Activated CD4-positive, alpha-beta memory T cell treated with anti-CD3 and anti-CD28 coated beads for 36 hours (primary cell): ENCODE measurements at regions not wholly inside any gene's neighbourhood (a gene's known extent, or its start where the extent isn't known, plus 50 kb on each side); places are given as distances from the start of the nearest gene placed in this dataset.
"Not testable (repeated sequence)": the region's sequence is repeated elsewhere in the genome, so short reads cannot be mapped to it uniquely, and the experiment has no call there.

ENCODE experiments used
- CTCF ChIA-PET: fragments of 350-600 bp; sonication (Branson Sonifier 250); formaldehyde crosslinking; loops from one replicate; lab custom pipeline; 2021; ENCODE audit warnings: antibody characterized with exemption, inconsistent platforms; lab: Charles Lee
- POLR2A ChIA-PET: fragments of 350-600 bp; sonication (Branson Sonifier 250); formaldehyde crosslinking; loops from one replicate; lab custom pipeline; 2021; ENCODE audit warnings: antibody characterized with exemption; lab: Charles Lee
- DNase-seq: peaks from one replicate; pipeline ENCODE4 v3.0.0-alpha.2; 2020
- H3K27ac Mint-ChIP-seq: one replicate; pipeline ENCODE4 v1.8.0; 2021; ENCODE audit warnings: mixed read lengths
- H3K27me3 Mint-ChIP-seq: one replicate; pipeline ENCODE4 v1.8.0; 2021; ENCODE audit warnings: mixed read lengths
- H3K36me3 Mint-ChIP-seq: one replicate; pipeline ENCODE4 v1.8.0; 2021; ENCODE audit warnings: mixed read lengths
- H3K4me1 Mint-ChIP-seq: one replicate; pipeline ENCODE4 v1.8.0; 2021; ENCODE audit warnings: low read depth, mixed read lengths
- H3K4me3 Mint-ChIP-seq: one replicate; pipeline ENCODE4 v1.8.0; 2021; ENCODE audit warnings: mild to moderate bottlenecking, mixed read lengths
- H3K9me3 Mint-ChIP-seq: one replicate; pipeline ENCODE4 v1.8.0; 2021; ENCODE audit warnings: mixed read lengths
- intact Hi-C: fragments of 100-400 bp; cut with micrococcal nuclease; formaldehyde crosslinking; loops from one replicate; pipeline ENCODE4 v1.15.1; 2023

DNA sequence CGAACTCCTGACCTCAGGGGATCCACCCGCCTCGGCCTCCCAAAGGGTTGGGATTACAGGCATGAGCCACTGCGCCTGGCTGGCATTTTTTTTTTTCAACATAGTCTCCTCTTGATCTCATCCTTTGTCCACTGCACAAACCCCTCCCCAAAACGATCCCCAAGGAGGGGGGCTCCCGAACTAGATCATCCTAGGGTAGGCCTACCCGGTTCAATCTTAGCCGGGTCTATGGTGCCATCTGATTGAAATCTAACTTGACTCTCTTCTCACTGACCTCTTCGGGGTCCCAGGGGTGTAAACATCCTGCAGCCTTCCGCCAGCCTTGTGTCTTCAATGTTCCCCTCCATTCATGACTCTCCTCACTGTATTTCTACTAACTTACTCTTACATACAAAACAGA is 140.5 kb upstream of the CRHR1 start:
- POLR2A ChIA-PET: no interaction called here
- CTCF ChIA-PET: interaction anchor here (1.3 to 2.8 kb wide), 3 partner anchors 139 to 188 kb away, joined by 4 to 14 read pairs (median 13); no protein-coding TSS in a partner anchor
- Mint-ChIP-seq H3K27ac (no peak overlapping the region), H3K4me3 (no peak overlapping the region), H3K9me3 (no peaks in the 10 kb centered on the region), H3K36me3 (no peaks in the 10 kb centered on the region), H3K27me3 (no peaks in the 10 kb centered on the region), H3K4me1 (peaks cover 11% of the 10 kb centered on the region)
- intact Hi-C loops: no loop called here
- no peak for DNase-seq

DNA sequence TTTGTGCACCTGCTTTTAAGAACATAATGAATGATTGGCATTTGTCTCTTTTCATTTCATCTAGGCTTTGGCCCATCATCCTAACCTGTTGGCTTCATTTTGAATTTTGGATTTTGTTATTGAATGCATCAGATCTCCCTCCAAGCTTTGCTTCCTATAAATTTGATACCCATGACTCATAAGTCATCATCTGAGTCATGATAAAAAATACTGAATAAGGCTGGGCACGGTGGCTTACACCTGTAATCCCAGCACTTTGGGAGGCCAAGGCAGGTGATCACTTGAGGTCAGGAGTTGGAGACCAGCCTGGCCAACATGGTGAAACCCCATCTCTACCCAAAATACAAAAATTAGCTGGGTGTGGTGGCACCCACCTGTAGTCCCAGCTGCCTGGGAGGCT is 139.5 kb upstream of the CRHR1 start:
- H3K36me3 Mint-ChIP-seq, H3K9me3 Mint-ChIP-seq, DNase-seq, POLR2A ChIA-PET, H3K27me3 Mint-ChIP-seq, intact Hi-C loops, H3K27ac Mint-ChIP-seq, H3K4me3 Mint-ChIP-seq: not testable (repeated sequence)
- CTCF ChIA-PET: interaction anchor here (1.0 to 2.8 kb wide), 4 partner anchors 8 to 207 kb away, joined by 3 to 13 read pairs (median 4); no protein-coding TSS in a partner anchor
- H3K4me1 Mint-ChIP-seq: peaks cover 11% of the 10 kb centered on the region

DNA sequence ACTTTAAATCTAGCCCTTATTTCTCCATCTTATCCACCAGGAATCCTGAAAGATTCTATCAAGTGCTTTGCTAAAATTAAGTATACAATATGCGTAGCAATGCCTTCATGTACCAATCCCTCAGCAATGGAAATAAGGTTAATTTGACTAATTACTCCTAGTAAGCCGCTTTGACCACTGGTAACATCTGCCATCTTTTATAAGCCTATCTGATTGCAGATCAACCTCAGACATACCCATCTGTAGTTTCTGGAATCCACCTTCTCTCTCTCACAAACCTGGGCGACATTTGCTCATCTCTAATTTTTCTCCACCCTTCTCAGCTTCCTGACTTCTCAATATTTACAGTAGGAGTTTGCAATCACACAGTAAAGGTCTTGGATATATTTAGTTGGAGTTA is 138.8 kb upstream of the CRHR1 start:
- no peaks in the 10 kb centered on the region for H3K9me3 Mint-ChIP-seq
- H3K27me3 Mint-ChIP-seq: no peaks in the 10 kb centered on the region
- no peak for DNase-seq
- no peak overlapping the region for H3K4me3 Mint-ChIP-seq
- intact Hi-C loops: no loop called here
- ChIA-PET POLR2A (no interaction called here), CTCF (interaction anchor here (1.0 to 2.8 kb wide), 3 partner anchors 9 to 207 kb away, joined by 3 to 13 read pairs (median 4); no protein-coding TSS in a partner anchor)
- no peak overlapping the region for H3K27ac Mint-ChIP-seq
- H3K36me3 Mint-ChIP-seq: no peaks in the 10 kb centered on the region
- H3K4me1 Mint-ChIP-seq: peaks cover 7% of the 10 kb centered on the region

DNA sequence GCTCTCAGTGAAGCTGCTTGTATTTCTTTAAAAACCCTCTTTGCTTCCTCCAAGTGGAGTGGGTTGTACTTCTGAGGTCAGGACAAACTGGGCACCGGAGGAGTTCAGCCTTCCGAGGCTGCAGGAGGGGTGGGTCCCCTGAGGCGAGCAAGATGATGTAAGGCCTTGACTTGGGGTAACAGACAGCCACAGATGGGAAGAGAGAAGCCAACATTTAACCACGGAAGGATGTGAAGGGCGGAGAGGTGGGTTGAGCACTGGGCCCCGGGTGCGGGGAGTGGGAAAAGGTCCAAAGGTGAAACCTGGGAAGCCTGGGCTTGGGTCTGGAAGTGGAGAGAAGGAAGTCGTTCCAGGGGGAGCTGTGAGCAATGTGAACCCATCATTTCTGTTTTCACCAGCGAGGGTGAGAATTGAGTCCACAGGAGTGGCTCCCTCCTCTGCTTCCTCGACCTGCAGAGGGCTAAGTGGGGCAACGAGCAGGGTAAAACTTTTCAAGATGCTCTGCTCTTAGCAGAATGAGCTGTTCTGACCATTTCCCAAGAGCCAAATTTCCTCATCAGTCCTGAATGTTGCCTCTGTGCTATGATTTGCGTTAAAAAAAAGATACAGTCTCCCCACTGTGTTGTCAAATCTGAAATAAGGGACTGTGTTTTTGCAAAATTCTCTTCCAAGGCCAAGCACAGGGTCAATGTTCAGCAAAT is 137.7 kb upstream of the CRHR1 start:
- Mint-ChIP-seq H3K4me1 (peaks cover 7% of the 10 kb centered on the region), H3K27ac (no peak overlapping the region), H3K4me3 (no peak overlapping the region), H3K36me3 (no peaks in the 10 kb centered on the region), H3K9me3 (no peaks in the 10 kb centered on the region), H3K27me3 (no peaks in the 10 kb centered on the region)
- no peak for DNase-seq
- POLR2A ChIA-PET: no interaction called here
- intact Hi-C loops: no loop called here
- CTCF ChIA-PET: interaction anchor here (1.5 to 2.8 kb wide), 2 partner anchors 20 to 186 kb away, joined by 3 to 13 read pairs; no protein-coding TSS in a partner anchor

DNA sequence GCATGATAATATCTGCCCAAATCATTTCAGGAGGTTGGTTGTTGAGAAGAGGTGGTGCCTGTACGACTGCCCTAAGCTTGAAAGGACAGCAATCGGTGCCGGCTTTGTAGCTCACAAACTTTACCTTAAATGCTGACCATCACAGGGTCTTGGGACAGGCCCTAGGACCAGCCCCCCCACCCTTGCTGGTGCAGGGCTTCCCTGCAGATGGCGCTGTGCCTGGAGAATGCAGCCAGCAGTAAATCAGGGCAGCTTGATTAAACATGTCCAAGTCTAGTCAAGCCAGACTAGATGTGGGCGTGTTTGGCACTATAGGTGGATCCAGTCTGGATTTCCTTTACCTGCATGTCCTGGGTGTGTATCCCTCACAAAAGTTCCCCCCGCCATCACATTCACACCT is 135.5 kb upstream of the CRHR1 start:
- intact Hi-C loops: no loop called here
- no peaks in the 10 kb centered on the region for H3K27me3 Mint-ChIP-seq
- ChIA-PET CTCF (interaction anchor here (0.6 to 1.4 kb wide), 2 partner anchors 8 to 183 kb away, joined by 3 to 5 read pairs; no protein-coding TSS in a partner anchor), POLR2A (no interaction called here)
- H3K27ac Mint-ChIP-seq: no peak overlapping the region
- DNase-seq: peak; percentile 17
- H3K36me3 Mint-ChIP-seq: no peaks in the 10 kb centered on the region
- H3K9me3 Mint-ChIP-seq: no peaks in the 10 kb centered on the region
- H3K4me3 Mint-ChIP-seq: no peak overlapping the region
- peaks cover 7% of the 10 kb centered on the region for H3K4me1 Mint-ChIP-seq

DNA sequence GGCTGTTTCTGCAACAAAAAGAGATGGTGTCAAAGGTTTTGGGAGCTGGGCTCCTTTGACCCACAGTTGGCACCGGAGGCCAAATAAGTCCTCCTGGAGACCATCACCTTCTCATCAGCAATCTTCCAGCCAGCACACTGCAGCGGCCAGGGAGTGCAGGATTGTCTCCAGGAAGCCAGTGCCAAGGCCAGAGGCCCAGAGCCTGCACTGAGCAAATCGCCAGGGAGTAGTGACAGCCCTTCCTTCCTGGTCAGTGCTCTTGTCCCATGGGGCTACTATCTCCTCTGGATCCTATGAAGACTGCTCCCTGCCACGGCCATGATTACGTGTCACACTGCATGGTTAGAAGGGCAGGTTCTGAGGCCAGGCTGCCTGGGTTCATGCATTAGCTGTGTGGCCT is 134.3 kb upstream of the CRHR1 start:
- intact Hi-C loops: no loop called here
- Mint-ChIP-seq H3K9me3 (no peaks in the 10 kb centered on the region), H3K27me3 (no peaks in the 10 kb centered on the region), H3K4me3 (no peak overlapping the region), H3K36me3 (no peaks in the 10 kb centered on the region), H3K4me1 (peaks cover 7% of the 10 kb centered on the region), H3K27ac (no peak overlapping the region)
- ChIA-PET CTCF (no interaction called here), POLR2A (no interaction called here)
- no peak for DNase-seq

DNA sequence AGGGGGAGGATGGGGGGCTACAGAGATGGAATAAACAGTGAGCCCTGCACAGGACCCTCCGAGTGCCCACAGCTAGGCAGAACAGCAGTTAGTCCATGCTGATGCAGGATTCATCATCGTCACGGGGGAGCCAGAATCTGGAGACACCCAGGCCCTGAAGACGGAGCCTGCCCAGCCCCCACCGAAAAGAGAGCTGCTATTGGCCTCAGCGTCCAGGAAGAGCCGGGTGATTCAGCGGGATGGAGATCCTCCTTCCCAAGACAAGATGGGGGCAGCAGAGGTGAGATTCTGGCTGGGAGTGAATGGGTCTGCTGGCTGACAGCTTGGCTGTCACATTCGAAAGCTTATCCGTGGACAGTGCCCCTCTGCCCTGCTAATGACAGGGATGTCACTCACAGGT is 133.6 kb upstream of the CRHR1 start:
- no peaks in the 10 kb centered on the region for H3K36me3 Mint-ChIP-seq
- no peaks in the 10 kb centered on the region for H3K9me3 Mint-ChIP-seq
- POLR2A ChIA-PET: no interaction called here
- no peaks in the 10 kb centered on the region for H3K27me3 Mint-ChIP-seq
- H3K27ac Mint-ChIP-seq: no peak overlapping the region
- H3K4me3 Mint-ChIP-seq: no peak overlapping the region
- DNase-seq: no peak
- intact Hi-C loops: no loop called here
- peaks cover 7% of the 10 kb centered on the region for H3K4me1 Mint-ChIP-seq
- CTCF ChIA-PET: interaction anchor here (1.0 kb wide), 1 partner anchor 10 kb away, joined by 8 read pairs; no protein-coding TSS in a partner anchor

DNA sequence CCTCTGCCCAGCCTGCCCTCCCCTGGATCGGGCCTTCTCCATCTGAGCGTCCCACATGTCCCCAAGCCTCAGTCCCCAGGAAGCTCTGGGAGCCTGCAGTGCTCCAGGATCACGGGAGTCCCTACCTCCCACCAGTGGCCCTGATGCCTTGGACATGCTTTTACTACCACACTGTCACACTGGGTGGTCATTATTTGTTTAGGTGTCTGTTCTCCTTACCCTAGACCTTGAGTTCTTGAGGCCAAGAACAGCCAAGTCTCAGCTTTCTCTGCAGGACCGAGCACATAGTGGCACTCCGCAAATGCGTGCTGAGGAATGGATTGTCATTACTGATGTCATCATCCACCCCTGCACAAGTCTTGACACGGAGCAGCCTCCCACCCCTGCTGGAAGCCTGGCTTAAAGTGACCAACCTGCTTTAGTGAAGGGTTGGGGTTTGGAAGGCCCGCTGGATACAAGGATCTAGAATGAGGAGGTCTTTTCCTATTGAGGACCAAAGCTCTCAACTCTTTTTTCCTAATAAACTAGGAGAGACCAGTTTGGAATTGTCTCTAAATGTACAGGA is 132.9 kb upstream of the CRHR1 start:
- CTCF ChIA-PET: interaction anchor here (1.0 kb wide), 1 partner anchor 11 kb away, joined by 8 read pairs; no protein-coding TSS in a partner anchor
- POLR2A ChIA-PET: no interaction called here
- H3K27me3 Mint-ChIP-seq: no peaks in the 10 kb centered on the region
- no peak for DNase-seq
- no peak overlapping the region for H3K27ac Mint-ChIP-seq
- intact Hi-C loops: no loop called here
- no peak overlapping the region for H3K4me3 Mint-ChIP-seq
- H3K4me1 Mint-ChIP-seq: peaks cover 5% of the 10 kb centered on the region
- H3K9me3 Mint-ChIP-seq: no peaks in the 10 kb centered on the region
- H3K36me3 Mint-ChIP-seq: no peaks in the 10 kb centered on the region

DNA sequence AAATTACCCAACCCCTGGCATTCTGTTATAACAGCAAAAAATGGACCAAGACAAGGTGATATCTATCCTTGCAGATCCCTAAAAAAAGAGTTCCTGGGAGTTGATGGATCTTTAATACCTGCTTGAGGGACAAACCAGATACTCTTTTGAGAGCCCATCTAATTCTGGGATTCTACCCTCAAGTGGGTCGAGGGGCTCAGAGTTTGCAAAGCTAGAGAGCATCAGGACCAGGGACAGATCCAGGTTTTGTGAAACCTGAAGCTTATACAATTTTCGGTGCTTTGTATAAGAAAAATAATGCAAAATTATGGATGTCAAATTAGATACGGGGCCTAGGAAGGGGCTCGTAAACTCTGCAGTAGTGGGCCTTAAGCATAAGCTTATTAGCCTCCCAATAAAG is 130.5 kb upstream of the CRHR1 start:
- Mint-ChIP-seq H3K36me3 (no peaks in the 10 kb centered on the region), H3K27ac (no peak overlapping the region), H3K27me3 (peaks cover under 1% of the 10 kb centered on the region), H3K9me3 (no peaks in the 10 kb centered on the region), H3K4me3 (no peak overlapping the region), H3K4me1 (no peaks in the 10 kb centered on the region)
- ChIA-PET POLR2A (no interaction called here), CTCF (interaction anchor here (1.4 kb wide), 1 partner anchor 13 kb away, joined by 4 read pairs; no protein-coding TSS in a partner anchor)
- intact Hi-C loops: no loop called here
- no peak for DNase-seq

DNA sequence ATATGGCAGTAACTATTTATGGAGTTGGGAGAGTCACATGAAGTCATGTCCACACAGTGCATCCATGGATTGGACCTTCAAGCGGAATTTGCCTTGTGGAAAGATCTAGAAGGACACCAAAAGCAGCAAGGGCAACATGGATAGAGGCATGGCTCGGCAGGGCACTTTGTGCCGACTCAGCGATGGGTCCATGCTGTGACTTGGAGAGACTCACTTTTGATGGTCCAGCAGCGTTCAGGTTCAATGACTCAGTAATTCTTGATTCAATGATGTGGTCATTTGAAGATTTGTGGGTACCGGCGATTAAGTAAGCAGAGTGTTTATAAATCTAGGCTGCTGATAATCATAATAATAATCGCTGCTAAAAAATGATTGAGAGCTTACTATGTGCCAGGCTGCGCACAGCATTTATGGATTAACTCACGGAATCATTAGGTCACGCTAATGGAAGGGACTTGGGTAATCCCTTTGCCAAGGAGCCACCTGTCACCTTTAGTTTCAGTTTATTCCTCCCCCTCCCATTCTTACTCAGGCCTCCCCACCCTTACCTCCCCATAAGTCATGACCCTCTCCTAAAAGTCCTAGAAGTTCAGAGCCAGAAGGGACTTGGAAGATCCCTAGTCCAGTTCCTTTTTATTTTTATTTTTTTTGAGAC is 127.5 kb upstream of the CRHR1 start:
- Mint-ChIP-seq H3K4me1 (no peaks in the 10 kb centered on the region), H3K4me3 (no peak overlapping the region), H3K27ac (no peak overlapping the region), H3K9me3 (no peaks in the 10 kb centered on the region), H3K36me3 (no peaks in the 10 kb centered on the region), H3K27me3 (peaks cover 9% of the 10 kb centered on the region)
- no peak for DNase-seq
- ChIA-PET POLR2A (no interaction called here), CTCF (no interaction called here)
- intact Hi-C loops: no loop called here

DNA sequence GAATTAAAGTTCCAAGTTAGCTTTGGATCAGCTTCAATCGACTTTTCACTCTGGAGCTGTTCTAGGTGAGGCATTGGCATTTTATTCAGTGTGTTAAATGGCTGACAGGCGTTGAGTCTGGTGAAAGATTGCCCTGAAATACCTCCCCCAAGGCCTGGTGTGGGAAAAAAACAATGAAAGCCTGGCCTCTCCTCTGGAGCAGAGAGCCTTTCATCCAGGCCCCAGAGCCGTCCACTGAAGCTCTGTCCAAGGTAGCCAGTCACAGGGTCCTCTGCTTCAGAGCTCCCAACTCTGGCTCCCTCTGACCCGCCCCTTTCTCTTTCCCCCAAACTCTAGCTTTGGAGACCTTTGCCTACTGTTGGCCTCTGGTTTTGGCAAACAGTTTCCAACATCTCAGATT is 123.6 kb upstream of the CRHR1 start:
- ChIA-PET CTCF (no interaction called here), POLR2A (no interaction called here)
- H3K27ac Mint-ChIP-seq: no peak overlapping the region
- H3K9me3 Mint-ChIP-seq: peaks cover 5% of the 10 kb centered on the region
- no peaks in the 10 kb centered on the region for H3K36me3 Mint-ChIP-seq
- no peak for DNase-seq
- intact Hi-C loops: no loop called here
- H3K4me1 Mint-ChIP-seq: no peaks in the 10 kb centered on the region
- peaks cover 19% of the 10 kb centered on the region for H3K27me3 Mint-ChIP-seq
- H3K4me3 Mint-ChIP-seq: no peak overlapping the region

DNA sequence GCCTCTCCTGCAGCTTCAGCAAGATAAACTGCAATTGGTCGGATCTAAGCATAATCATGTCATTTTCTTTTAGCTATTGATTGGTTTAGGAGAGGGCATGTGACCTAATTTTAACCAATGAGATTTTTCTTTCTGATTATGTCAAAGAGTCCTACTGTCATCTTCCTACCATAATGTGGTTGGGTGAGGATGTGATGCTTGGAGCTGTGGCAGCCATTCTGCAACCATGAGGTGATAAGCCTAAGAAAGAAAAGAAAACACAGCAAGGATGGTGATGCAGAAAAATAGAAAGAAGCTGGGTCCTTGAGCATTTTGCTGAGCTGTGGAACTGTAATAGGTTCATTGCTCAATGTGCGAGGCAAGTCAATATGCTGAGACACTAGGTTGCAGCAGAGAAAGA is 121.7 kb upstream of the CRHR1 start:
- ChIA-PET POLR2A (no interaction called here), CTCF (interaction anchor here (0.7 to 1.8 kb wide), 2 partner anchors 22 to 245 kb away, joined by 3 to 6 read pairs; no protein-coding TSS in a partner anchor)
- H3K4me1 Mint-ChIP-seq: no peaks in the 10 kb centered on the region
- no peak overlapping the region for H3K4me3 Mint-ChIP-seq
- H3K27me3 Mint-ChIP-seq: peaks cover 19% of the 10 kb centered on the region
- H3K27ac Mint-ChIP-seq: no peak overlapping the region
- peaks cover 5% of the 10 kb centered on the region for H3K9me3 Mint-ChIP-seq
- no peak for DNase-seq
- H3K36me3 Mint-ChIP-seq: no peaks in the 10 kb centered on the region
- intact Hi-C loops: no loop called here
